ENCODE measurements at regions not wholly inside any gene's neighbourhood (a gene's known extent, or its start where the extent isn't known, plus 50 kb on each side); places are given as distances from the start of the nearest gene placed in this dataset.

GRCh38 chr16:18050777-18051176 is 285.8 kb downstream of the NPIPA8 start:
- DNase-seq: no peak

- DNase-seq: no peak
Observed at GRCh38 chr16:18050234-18050633, 286.3 kb downstream of the NPIPA8 start.

- no peak for DNase-seq
Observed at GRCh38 chr16:18049547-18050133, 286.9 kb downstream of the NPIPA8 start.

GRCh38 chr16:18048853-18049546 is 287.5 kb downstream of the NPIPA8 start:
- no peak for DNase-seq

GRCh38 chr16:18047761-18048160 is 288.8 kb downstream of the NPIPA8 start:
- DNase-seq: no peak

- DNase-seq: no peak
Observed at GRCh38 chr16:18045356-18045755, 291.2 kb downstream of the NPIPA8 start.

- DNase-seq: no peak
Observed at GRCh38 chr16:18041864-18042834, 294.4 kb downstream of the NPIPA8 start.

- no peak for DNase-seq
Observed at GRCh38 chr16:18039931-18040330, 296.6 kb downstream of the NPIPA8 start.

GRCh38 chr16:18037051-18037450 is 299.5 kb downstream of the NPIPA8 start:
- DNase-seq: no peak

GRCh38 chr16:18024611-18025010 is 311.9 kb downstream of the NPIPA8 start:
- DNase-seq: no peak

GRCh38 chr16:18018376-18018775 is 318.2 kb downstream of the NPIPA8 start:
- no peak for DNase-seq

- no peak for DNase-seq
Observed at GRCh38 chr16:18013863-18014262, 322.7 kb downstream of the NPIPA8 start.

- DNase-seq: no peak
Observed at GRCh38 chr16:18008356-18008755, 328.2 kb downstream of the NPIPA8 start.

- no peak for DNase-seq
Observed at GRCh38 chr16:18003033-18003432, 333.5 kb downstream of the NPIPA8 start.

GRCh38 chr16:17998996-17999395 is 337.5 kb downstream of the NPIPA8 start:
- DNase-seq: no peak

- no peak for DNase-seq
Observed at GRCh38 chr16:17998550-17998949, 338.0 kb downstream of the NPIPA8 start.

GRCh38 chr16:17994027-17994426 is 342.5 kb downstream of the NPIPA8 start:
- no peak for DNase-seq

GRCh38 chr16:17992416-17992815 is 344.1 kb downstream of the NPIPA8 start:
- DNase-seq: no peak

- DNase-seq: no peak
Observed at GRCh38 chr16:17989255-17989654, 347.3 kb downstream of the NPIPA8 start.

GRCh38 chr16:17988839-17989238 is 347.7 kb downstream of the NPIPA8 start:
- DNase-seq: no peak

GRCh38 chr16:17986991-17987390 is 349.5 kb downstream of the NPIPA8 start:
- no peak for DNase-seq

- DNase-seq: no peak
Observed at GRCh38 chr16:17984810-17985209, 351.7 kb downstream of the NPIPA8 start.

GRCh38 chr16:17983847-17984639 is 352.5 kb downstream of the NPIPA8 start:
- no peak for DNase-seq
